22Rv1 (cell line): ENCODE measurements at regions not wholly inside any gene's neighbourhood (a gene's known extent, or its start where the extent isn't known, plus 50 kb on each side); places are given as distances from the start of the nearest gene placed in this dataset.

ENCODE experiments used
- CTCF ChIP-seq: fragments of 450-650 bp; IDR thresholded peaks from 2 replicates; pipeline ENCODE4 v1.5.1; 2017; ENCODE audit warnings: mild to moderate bottlenecking
- ZFX ChIP-seq: fragments of 450-650 bp; IDR thresholded peaks from 2 replicates; pipeline ENCODE4 v1.6.1; 2017; ENCODE audit warnings: antibody characterized with exemption, borderline replicate concordance

DNA sequence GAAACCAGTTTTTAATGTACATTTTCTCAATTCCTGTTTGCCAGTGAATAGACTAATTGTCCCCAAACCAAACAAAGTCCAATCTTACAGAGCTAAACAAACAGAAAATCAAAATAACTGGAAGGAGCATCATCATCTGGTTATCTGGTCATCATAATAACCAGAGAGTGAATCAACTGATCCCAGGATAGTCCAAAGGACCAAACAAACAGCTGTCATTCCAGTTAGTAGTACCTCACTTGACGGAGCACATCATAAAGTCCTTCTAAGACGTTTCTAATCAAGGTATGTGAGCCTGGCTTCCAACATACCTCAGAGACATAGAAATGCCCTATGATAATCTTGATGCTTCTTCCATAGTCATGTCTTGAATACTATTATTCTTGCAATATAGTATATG lies 240.5 kb downstream of the LTN1 start:
- no peak for TF ChIP-seq ZFX
- no peak for TF ChIP-seq CTCF
